ENCODE measurements at regions not wholly inside any gene's neighbourhood (a gene's known extent, or its start where the extent isn't known, plus 50 kb on each side); places are given as distances from the start of the nearest gene placed in this dataset.

GRCh38 chr9:18051638-18052037 is 422.3 kb upstream of the ADAMTSL1 start:
- DNase-seq (ENCODE audit: low read depth in 2 of 2), result no peak
- no peak for TF ChIP-seq CTCF (IDR thresholded peaks at IDR 0.05; ENCODE audit: low read depth, low read length)
- no peak overlapping the region for H3K4me3 ChIP-seq (replicated peaks in 1 of 2; ENCODE audit: low read depth in 2 of 2, low read length in 2 of 2)

GRCh38 chr9:18052060-18052459 is 421.9 kb upstream of the ADAMTSL1 start:
- no peak overlapping the region for H3K4me3 ChIP-seq (replicated peaks in 1 of 2; ENCODE audit: low read depth in 2 of 2, low read length in 2 of 2)
- no peak for DNase-seq (ENCODE audit: low read depth in 2 of 2)

GRCh38 chr9:18056269-18056992 is 417.5 kb upstream of the ADAMTSL1 start:
- no peak for TF ChIP-seq CTCF (IDR thresholded peaks at IDR 0.05; ENCODE audit: low read depth, low read length)
- DNase-seq (ENCODE audit: low read depth in 2 of 2), result no peak
- H3K4me3 ChIP-seq (replicated peaks in 1 of 2; ENCODE audit: low read depth in 2 of 2, low read length in 2 of 2), result no peak overlapping the region

More at GRCh38 chr9:18052060-18052459, 421.9 kb upstream of the ADAMTSL1 start:
- TF ChIP-seq CTCF (IDR thresholded peaks at IDR 0.05; ENCODE audit: low read depth, low read length), result no peak

- TF ChIP-seq CTCF (IDR thresholded peaks at IDR 0.05; ENCODE audit: low read depth, low read length), result no peak
- H3K4me3 ChIP-seq (replicated peaks in 1 of 2; ENCODE audit: low read depth in 2 of 2, low read length in 2 of 2), result no peak overlapping the region
- no peak for DNase-seq (ENCODE audit: low read depth in 2 of 2)
Measured at GRCh38 chr9:18056993-18057369, 417.0 kb upstream of the ADAMTSL1 start.

GRCh38 chr9:18058564-18059442 is 415.1 kb upstream of the ADAMTSL1 start:
- no peak overlapping the region for H3K4me3 ChIP-seq (replicated peaks in 1 of 2; ENCODE audit: low read depth in 2 of 2, low read length in 2 of 2)
- no peak for TF ChIP-seq CTCF (IDR thresholded peaks at IDR 0.05; ENCODE audit: low read depth, low read length)
- DNase-seq (ENCODE audit: low read depth in 2 of 2), result no peak

- no peak for TF ChIP-seq CTCF (IDR thresholded peaks at IDR 0.05; ENCODE audit: low read depth, low read length)
- H3K4me3 ChIP-seq (replicated peaks in 1 of 2; ENCODE audit: low read depth in 2 of 2, low read length in 2 of 2), result no peak overlapping the region
- DNase-seq (ENCODE audit: low read depth in 2 of 2), result no peak
Measured at GRCh38 chr9:18059447-18059846, 414.5 kb upstream of the ADAMTSL1 start.
